Jurkat, Clone E6-1 (cell line): ENCODE measurements at regions not wholly inside any gene's neighbourhood (a gene's known extent, or its start where the extent isn't known, plus 50 kb on each side); places are given as distances from the start of the nearest gene placed in this dataset.
"Not testable (repeated sequence)": the region's sequence is repeated elsewhere in the genome, so short reads cannot be mapped to it uniquely, and the experiment has no call there.

Experiments used
- DNase-seq: peaks from one replicate; pipeline ENCODE4 v3.0.0-alpha.2; 2011; ENCODE audit warnings: low read depth, low spot score
- H3K4me3 ChIP-seq: 2 replicates; pipeline ENCODE4 v1.5.1; 2011; ENCODE audit warnings: mild to moderate bottlenecking, low read length, control low read depth, moderate library complexity

DNA sequence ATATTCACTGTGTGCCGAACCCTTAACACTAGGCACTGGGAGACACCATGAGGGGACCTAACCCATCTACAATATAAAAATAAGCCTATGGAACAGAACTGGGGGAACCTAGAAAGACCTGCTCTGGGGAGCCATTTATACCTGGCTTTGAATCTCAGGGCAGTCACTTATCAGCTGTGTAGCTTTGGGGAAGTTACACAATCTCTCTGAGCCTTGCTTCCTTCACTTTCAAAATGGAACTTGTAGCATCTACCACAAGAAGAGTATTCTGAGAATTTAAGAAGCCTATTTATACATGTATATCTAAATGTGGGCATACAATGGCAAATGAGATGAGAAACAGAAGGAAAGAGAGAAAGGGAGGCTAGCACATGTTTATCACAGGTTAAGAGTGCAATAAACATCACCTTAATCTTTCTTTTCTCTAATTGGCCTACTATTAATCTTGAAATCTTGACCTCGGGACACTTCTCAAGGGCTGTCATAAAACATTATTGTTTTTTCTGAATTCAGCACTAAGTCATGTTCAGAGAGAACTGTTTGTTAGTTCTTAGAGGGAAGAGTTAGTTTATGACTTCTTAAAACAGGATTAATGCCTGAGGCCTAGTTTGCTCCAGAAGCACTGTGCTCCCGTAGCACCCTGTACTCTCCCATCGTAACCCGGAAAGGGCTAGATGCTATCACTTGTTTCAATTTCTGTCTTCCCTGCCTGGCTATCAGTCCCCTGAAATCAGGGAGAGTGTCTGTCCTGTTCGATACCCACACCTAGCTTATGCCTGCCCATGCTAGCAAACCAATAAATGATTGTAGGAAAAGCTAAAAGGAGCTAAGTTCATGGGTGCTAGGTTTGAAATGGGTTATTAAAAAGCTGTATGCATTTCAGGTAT is 606.4 kb upstream of the CLINT1 start:
- no peak overlapping the region for H3K4me3 ChIP-seq
- no peak for DNase-seq

DNA sequence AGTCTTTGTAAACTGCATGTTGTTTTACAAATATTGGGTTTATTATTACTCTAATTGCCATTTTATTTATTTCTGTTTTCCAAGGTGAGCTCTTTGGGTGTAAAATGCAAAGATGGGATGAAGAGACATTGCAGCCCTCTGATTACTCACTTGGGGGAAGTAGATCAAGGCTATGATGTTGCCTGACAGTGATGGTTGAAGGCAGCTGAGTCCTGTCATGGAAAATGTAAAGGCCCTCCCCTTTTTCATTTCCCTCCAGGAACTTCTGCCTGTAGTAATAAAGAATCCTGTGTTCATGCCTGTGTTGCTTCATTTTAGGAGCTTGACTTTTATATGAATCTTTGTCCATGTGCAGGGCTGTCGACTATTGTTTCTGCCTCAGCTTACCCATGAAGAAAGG is 605.4 kb upstream of the CLINT1 start:
- no peak for DNase-seq

GRCh38 chr5:158463938-158464337 is 605.0 kb upstream of the CLINT1 start:
- H3K4me3 ChIP-seq: no peak overlapping the region
- no peak for DNase-seq

More for the DNA sequence above, 605.4 kb upstream of the CLINT1 start:
- no peak overlapping the region for H3K4me3 ChIP-seq

- no peak for DNase-seq
- H3K4me3 ChIP-seq: no peak overlapping the region
Measured at GRCh38 chr5:158463188-158463587, 604.2 kb upstream of the CLINT1 start.

GRCh38 chr5:158462349-158463114 is 603.6 kb upstream of the CLINT1 start:
- DNase-seq: no peak
- no peak overlapping the region for H3K4me3 ChIP-seq

- no peak for DNase-seq
- no peak overlapping the region for H3K4me3 ChIP-seq
Measured at GRCh38 chr5:158461240-158461854, 602.4 kb upstream of the CLINT1 start.

DNA sequence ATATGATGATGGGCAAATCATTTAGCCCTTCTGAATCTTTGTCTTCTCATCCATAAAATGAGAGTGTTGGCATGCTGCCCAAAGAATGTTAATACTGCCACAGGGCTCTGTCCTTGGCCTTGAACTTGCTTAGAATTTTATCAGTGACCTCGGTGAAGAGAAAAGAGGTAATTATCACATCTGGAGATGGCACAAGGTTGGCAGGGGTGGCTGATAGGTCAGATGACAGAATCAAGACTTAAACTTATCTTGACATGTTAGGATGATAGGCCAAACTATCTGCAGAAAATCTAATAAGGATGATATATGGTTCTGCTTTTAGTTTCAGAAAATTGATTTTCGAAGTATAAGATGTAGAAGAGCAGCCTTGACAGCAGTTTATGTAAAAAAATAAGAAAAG is 599.1 kb upstream of the CLINT1 start:
- no peak overlapping the region for H3K4me3 ChIP-seq
- no peak for DNase-seq

DNA sequence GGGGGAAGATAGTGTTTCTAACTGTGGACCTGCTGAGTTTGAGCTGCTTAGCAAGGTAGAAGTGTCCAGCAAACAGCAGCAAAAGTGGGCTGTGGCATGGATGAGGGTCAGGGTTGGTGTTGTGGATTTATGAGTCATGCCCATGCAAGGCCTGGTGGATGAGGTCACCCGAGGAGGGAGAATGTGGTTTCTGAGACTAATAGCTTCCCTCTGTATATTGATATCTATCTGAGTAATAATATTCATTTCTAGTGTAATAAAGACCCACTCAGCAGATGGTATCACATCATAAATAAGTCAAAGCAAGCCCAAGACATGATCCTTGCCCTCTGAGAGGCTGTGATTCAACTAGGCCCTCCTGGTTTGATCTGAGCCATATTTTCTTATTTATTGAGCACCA is 597.8 kb upstream of the CLINT1 start:
- no peak for DNase-seq
- no peak overlapping the region for H3K4me3 ChIP-seq

GRCh38 chr5:158456241-158456640 is 597.3 kb upstream of the CLINT1 start:
- no peak overlapping the region for H3K4me3 ChIP-seq
- no peak for DNase-seq

DNA sequence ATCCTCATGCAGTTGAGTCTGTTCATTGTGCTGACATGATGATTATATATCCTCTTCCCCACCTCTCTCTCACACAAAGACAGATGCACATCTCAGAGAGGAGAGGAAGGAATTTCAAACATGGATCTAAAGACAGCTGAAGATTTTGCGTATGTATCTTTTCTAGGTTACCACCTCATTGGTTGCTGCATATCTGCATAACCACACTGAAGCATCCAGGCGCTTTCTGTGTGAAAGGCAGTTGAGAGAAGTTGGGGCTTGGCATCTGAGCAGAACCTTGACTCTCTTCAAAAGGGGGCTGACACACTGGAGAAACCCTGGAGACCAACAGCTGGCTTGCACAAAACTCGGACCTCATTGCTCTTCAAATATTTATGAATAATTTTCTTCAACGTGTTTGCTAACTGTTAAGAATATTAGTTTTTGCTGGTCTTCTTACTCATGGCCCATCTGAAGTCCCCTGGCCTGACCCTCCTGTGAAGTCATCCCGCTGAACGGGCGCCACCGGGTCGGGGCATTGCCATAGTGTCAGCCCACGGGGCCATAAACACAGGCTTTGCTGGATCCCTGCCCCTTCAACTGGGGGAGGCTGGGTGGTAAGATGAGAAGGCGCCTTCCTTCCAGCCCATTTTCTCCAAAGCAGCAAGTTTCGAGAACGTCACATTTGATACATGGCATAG is 593.2 kb upstream of the CLINT1 start:
- no peak overlapping the region for H3K4me3 ChIP-seq
- no peak for DNase-seq

DNA sequence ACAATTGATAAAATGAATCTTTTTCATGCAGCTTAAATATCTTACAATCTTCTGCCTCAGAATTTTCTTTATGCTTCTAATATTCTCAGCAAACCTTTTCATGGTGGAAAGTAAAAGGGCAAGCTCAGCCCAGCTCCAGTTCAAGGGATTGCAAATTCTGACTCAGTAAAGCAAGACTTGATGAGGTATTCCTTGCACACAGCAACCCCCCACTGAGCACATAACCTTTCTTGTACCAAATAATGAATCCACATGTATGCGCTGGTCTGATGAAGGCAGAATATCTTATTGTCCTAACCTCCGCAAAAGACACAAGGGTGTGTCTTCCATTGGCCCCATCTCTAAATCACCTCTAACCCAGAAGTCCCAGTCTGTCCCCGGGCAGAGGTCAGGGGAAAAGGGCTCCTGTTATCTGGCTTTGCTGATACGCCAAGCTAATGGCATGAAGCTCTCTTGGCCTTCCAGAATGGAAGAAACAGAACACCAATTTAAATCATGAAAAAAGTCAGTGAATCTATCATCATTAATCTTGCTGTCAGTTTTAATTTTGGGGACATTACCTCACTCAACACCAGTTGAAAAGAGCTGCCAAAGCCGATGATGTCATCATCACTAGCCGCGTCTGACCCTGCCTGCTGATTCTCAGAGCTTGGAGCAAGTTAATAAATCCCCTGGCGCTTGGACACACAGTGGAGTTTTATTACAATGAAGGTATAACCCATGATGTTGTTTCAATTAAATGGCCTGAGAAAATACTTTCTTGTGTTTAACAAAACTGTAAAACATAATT is 592.5 kb upstream of the CLINT1 start:
- no peak overlapping the region for H3K4me3 ChIP-seq
- DNase-seq: no peak

DNA sequence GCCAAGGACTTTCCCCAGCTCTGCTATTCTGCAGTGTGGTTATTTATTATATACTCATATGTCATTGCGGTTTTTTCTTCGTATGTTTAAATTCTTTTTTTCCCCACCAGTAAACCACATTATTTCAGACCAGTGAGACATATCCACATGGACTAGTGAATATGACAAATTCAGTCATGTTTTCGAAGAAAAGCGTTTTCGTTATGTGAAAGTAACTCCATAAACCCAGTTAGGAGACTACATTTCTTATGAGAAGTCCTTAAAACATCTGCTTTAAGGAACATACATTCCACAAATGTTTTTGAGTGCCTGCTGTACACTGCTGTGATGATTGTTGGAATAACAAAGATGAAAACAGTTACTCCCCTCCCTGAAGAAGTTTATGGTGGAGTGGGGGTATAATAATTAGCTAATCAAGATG is 591.8 kb upstream of the CLINT1 start:
- no peak for DNase-seq
- no peak overlapping the region for H3K4me3 ChIP-seq

DNA sequence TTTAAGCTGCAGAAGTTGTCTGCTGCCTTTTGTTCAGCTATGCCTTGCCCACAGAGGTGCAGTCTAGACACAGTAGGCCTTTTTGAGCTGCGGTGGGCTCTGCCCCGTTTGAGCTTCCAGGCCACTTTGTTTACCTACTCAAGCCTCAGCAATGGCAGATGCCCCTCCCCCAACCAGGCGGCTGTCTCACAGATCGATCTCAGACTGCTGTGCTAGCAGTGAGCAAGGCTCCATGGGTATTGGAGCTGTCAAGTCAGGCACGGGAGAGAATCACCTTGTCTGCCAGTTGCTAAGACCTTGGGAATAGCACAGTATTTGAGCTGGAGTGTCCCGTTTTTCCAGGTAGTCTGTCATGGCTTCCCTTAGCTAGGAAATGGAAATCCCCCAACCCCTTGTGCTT is 587.8 kb upstream of the CLINT1 start:
- not testable (repeated sequence) for H3K4me3 ChIP-seq, DNase-seq

GRCh38 chr5:158439204-158439603 is 580.3 kb upstream of the CLINT1 start:
- H3K4me3 ChIP-seq, DNase-seq: not testable (repeated sequence)

DNA sequence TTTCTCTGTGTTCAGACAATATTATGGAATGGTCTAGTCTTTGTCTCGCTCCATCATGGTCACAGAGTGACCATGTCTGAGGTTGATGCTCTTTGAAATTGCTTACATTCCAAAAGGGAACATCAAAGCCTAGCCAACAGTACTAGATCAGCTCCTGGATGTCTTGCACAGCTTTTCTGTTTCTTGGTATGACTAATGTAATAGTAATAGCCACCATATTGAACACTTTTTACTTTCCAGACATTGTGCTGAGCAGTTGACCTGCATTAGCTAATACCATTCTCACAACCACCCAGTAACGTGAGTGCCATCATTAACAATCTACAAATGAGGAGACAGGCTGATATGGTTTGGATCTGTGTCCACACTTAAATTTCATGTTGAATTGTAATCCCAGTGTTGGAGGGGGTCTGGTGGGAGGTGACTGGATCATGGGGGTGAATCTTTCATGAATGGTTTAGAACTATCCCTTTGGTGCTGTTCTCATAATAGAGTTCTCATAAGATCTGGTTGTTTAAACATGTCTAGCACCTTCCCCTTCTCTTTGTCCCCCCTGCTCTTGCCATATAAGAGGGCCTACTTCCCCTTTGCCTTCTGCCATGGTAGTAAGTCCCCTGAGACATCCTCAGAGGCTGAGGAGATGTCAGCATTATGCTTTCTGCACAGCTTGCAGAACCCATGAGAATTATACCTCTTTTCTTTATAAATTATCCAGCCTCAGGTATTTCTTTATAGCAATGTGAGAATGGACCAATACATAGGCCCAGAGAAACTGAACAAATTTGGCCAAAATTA is 577.5 kb upstream of the CLINT1 start:
- no peak overlapping the region for H3K4me3 ChIP-seq

DNA sequence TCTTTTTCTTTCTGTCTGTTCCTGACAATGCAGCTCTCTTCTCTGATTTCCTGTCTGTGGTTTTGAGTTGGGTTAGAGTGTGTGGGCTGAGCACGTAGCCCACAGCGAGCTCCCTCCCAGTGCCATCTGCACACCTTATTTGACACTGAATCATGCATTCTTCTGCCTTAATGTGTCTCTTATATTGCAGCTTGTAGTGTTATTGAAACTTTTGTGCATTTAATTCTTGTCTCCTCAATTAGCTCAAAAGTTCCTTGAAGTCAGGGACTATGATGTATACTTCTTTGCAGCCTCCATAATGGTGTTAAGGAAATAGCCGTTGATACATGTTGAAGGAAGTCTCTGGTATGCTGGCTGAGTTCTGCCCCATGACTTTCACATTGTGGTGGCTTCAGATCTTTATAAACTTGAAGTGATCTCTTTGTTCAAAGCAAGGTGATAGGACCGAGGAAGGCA is 576.2 kb upstream of the CLINT1 start:
- peak; percentile 91 for DNase-seq
- peak overlapping the region; percentile 9 for H3K4me3 ChIP-seq

More for the DNA sequence above, 577.5 kb upstream of the CLINT1 start:
- DNase-seq: no peak

DNA sequence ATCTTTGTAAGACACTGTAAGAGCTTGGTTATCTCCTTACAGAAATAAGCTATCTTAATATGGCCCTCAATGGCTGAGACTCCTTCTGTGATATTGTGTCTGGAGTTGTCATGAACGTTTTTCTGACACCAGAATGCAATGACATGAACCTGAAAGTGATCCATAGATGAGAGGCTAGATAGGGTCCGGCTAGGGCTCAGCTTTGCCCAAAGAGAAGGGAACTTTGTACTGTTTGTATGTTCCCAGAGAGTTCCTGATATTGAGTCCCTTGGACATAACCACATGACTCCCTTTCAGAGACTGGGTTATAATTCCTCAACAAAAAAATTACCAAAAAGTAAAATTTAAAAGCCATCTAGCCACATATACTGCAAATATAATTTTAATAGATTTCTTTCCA is 575.8 kb upstream of the CLINT1 start:
- peak overlapping the region; percentile 2; the same call in 1 of the 2 replicates for H3K4me3 ChIP-seq
- no peak for DNase-seq

DNA sequence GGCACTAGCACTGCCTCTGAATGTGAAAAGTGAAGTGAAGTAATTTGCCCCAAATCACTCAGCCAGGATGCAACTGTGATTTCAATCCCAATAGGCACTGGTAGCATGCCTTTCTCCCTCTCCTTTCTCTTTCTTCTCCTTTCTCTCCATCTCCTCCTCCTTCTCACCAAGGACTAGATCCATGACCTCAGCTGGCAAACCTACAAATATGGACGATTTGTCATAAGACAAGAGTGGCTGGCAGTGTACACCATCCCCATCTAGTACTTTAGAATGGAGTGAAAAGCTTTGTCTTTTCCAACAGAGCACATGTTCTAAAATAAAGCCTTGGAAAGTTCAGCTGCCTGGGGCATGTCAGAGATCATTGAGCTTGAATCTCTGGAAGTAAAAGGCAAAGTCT is 574.7 kb upstream of the CLINT1 start:
- DNase-seq: no peak

More for the DNA sequence above, 574.7 kb upstream of the CLINT1 start:
- H3K4me3 ChIP-seq: no peak overlapping the region
